ENCODE measurements at regions not wholly inside any gene's neighbourhood (a gene's known extent, or its start where the extent isn't known, plus 50 kb on each side); places are given as distances from the start of the nearest gene placed in this dataset.

DNA sequence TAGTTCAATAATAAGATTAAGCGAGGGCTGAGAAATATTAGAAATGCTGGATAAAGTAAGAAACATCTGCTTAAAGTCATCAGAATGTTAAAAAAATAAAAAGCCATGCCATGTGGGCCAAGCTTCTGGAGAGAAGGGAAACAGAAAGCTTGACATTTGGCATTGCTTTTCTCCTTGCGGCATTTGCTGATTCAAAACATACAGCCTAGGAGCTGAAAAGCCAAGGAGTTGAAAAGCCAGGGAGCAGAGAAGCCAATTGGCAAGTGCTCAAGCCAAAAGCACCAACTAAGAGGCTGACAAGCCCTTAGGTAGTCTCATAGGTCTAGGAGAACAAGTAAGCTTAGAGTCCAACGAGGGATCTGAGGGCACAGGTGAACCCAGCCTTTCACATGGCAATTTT is 754.3 kb downstream of the TLE4 start:
- BruUV-seq (replicated peaks), result no TSS peak
- Mint-ChIP-seq H3K9me3 (ENCODE audit: low read depth, unreplicated experiment) (no peaks in the 10 kb centered on the region), H3K27ac (ENCODE audit: unreplicated experiment) (no peak overlapping the region), H3K36me3 (ENCODE audit: insufficient read depth, unreplicated experiment) (no peaks in the 10 kb centered on the region), H3K4me1 (ENCODE audit: low read depth, unreplicated experiment) (no peaks in the 10 kb centered on the region), H3K27me3 (ENCODE audit: unreplicated experiment) (no peaks in the 10 kb centered on the region), H3K4me3 (ENCODE audit: low read depth, unreplicated experiment) (no peak overlapping the region)
- no peak for DNase-seq
- TF ChIP-seq, protein P1, sequence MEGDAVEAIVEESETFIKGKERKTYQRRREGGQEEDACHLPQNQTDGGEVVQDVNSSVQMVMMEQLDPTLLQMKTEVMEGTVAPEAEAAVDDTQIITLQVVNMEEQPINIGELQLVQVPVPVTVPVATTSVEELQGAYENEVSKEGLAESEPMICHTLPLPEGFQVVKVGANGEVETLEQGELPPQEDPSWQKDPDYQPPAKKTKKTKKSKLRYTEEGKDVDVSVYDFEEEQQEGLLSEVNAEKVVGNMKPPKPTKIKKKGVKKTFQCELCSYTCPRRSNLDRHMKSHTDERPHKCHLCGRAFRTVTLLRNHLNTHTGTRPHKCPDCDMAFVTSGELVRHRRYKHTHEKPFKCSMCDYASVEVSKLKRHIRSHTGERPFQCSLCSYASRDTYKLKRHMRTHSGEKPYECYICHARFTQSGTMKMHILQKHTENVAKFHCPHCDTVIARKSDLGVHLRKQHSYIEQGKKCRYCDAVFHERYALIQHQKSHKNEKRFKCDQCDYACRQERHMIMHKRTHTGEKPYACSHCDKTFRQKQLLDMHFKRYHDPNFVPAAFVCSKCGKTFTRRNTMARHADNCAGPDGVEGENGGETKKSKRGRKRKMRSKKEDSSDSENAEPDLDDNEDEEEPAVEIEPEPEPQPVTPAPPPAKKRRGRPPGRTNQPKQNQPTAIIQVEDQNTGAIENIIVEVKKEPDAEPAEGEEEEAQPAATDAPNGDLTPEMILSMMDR (IDR thresholded peaks at IDR 0.05; ENCODE audit: unreplicated experiment), result no peak
- CTCF ChIA-PET, result no interaction called here
- intact Hi-C loops (cut with micrococcal nuclease; ENCODE audit: unreplicated experiment), result no loop called here

DNA sequence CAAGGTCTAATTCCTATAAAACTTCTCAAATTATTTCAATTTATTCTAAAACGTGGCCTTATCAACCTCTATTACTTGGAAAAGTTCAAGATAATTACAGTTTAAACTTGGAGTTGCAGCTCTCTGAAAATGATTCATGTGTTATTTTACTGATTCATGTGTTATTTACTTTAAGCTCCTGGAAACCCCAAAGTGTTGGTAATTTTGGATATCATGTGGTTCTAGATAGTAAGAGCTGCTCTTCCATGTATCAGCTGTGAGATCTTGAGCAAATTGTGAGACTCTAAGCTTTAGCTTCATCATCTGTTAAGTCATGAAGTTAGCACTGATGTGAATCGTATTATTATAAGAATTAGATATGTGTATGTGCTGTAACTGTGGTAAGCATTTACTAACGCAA is 749.2 kb downstream of the TLE4 start:
- DNase-seq, result no peak
- no peak overlapping the region for H3K4me3 Mint-ChIP-seq (ENCODE audit: low read depth, unreplicated experiment)
- intact Hi-C loops (cut with micrococcal nuclease; ENCODE audit: unreplicated experiment), result no loop called here
- no peaks in the 10 kb centered on the region for H3K36me3 Mint-ChIP-seq (ENCODE audit: insufficient read depth, unreplicated experiment)
- H3K9me3 Mint-ChIP-seq (ENCODE audit: low read depth, unreplicated experiment), result no peaks in the 10 kb centered on the region
- H3K4me1 Mint-ChIP-seq (ENCODE audit: low read depth, unreplicated experiment), result no peaks in the 10 kb centered on the region
- CTCF ChIA-PET, result no interaction called here
- TF ChIP-seq, protein P1 (IDR thresholded peaks at IDR 0.05; ENCODE audit: unreplicated experiment), result no peak
- no TSS peak for BruUV-seq (replicated peaks)
- H3K27me3 Mint-ChIP-seq (ENCODE audit: unreplicated experiment), result no peaks in the 10 kb centered on the region
- no peak overlapping the region for H3K27ac Mint-ChIP-seq (ENCODE audit: unreplicated experiment)

DNA sequence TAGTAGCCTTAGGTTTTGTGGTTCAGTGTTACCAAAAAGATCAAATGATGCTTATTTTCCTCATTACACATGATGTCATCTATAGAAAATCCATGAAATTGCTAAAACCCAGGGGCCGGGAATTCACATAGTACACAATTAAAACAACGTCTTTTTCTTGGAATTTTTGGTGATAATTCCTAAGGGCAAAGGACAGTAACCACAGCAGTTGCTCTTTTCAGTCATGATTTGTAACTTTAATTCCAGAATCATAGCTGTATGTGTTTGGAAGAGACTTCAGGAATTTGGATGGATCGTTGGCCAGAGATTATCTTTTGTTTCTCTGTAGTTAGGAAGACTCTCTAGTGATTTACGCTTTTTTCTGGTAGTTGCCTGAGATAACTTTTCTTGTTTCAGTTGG is 748.7 kb downstream of the TLE4 start:
- H3K4me3 Mint-ChIP-seq (ENCODE audit: low read depth, unreplicated experiment), result no peak overlapping the region
- no peak overlapping the region for H3K27ac Mint-ChIP-seq (ENCODE audit: unreplicated experiment)
- intact Hi-C loops (cut with micrococcal nuclease; ENCODE audit: unreplicated experiment), result no loop called here
- H3K27me3 Mint-ChIP-seq (ENCODE audit: unreplicated experiment), result no peaks in the 10 kb centered on the region
- H3K9me3 Mint-ChIP-seq (ENCODE audit: low read depth, unreplicated experiment), result no peaks in the 10 kb centered on the region
- no TSS peak for BruUV-seq (replicated peaks)
- TF ChIP-seq, protein P1 (IDR thresholded peaks at IDR 0.05; ENCODE audit: unreplicated experiment), result no peak
- no peak for DNase-seq
- H3K4me1 Mint-ChIP-seq (ENCODE audit: low read depth, unreplicated experiment), result no peaks in the 10 kb centered on the region
- H3K36me3 Mint-ChIP-seq (ENCODE audit: insufficient read depth, unreplicated experiment), result no peaks in the 10 kb centered on the region
- CTCF ChIA-PET, result no interaction called here

DNA sequence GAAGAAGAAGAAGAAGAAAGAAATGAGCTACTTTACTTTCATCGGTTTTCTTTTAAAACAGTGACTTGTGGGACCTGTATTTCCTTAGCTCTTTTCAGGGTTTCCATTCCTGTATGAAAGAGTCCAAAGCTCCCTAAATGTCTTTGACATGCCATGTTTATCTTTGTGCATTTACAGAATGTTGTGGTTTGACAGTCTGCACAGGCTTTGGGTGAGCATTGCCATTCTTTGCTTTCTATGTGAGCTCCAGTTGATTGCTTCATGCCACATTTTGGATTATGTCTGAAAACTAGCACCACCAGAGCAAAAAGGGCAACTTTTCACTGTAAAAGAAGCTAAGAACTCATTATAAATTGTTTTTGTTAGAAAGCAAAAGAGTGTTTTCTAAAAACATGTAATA is 733.4 kb downstream of the TLE4 start:
- Mint-ChIP-seq H3K4me3 (ENCODE audit: low read depth, unreplicated experiment) (no peak overlapping the region), H3K36me3 (ENCODE audit: insufficient read depth, unreplicated experiment) (peaks cover under 1% of the 10 kb centered on the region), H3K27ac (ENCODE audit: unreplicated experiment) (no peak overlapping the region), H3K9me3 (ENCODE audit: low read depth, unreplicated experiment) (no peaks in the 10 kb centered on the region), H3K4me1 (ENCODE audit: low read depth, unreplicated experiment) (peaks cover 3% of the 10 kb centered on the region), H3K27me3 (ENCODE audit: unreplicated experiment) (no peaks in the 10 kb centered on the region)
- CTCF ChIA-PET, result no interaction called here
- intact Hi-C loops (cut with micrococcal nuclease; ENCODE audit: unreplicated experiment), result no loop called here
- TF ChIP-seq, protein P1 (IDR thresholded peaks at IDR 0.05; ENCODE audit: unreplicated experiment), result no peak
- DNase-seq, result no peak
- no TSS peak for BruUV-seq (replicated peaks)

DNA sequence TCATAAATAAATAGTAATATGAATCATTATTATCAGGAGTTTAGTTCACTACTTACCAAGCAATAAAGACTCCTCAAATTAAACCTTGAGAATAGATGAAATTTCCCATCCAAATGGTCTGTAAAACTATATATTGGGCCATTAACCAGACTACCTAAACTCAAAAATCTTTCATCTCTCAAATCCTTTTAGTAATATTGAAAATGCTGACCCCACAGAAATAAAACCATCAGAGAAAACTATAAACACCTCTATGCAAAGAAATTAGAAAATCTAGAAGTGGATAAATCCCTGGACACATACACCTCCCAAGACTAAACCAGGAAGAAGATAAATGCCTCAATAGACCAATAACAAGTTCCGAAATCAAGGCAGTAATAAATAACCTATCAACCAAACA is 723.2 kb downstream of the TLE4 start:
- Mint-ChIP-seq H3K27ac (ENCODE audit: unreplicated experiment) (no peak overlapping the region), H3K27me3 (ENCODE audit: unreplicated experiment) (no peaks in the 10 kb centered on the region), H3K36me3 (ENCODE audit: insufficient read depth, unreplicated experiment) (peaks cover 3% of the 10 kb centered on the region), H3K9me3 (ENCODE audit: low read depth, unreplicated experiment) (peaks cover 2% of the 10 kb centered on the region), H3K4me3 (ENCODE audit: low read depth, unreplicated experiment) (no peak overlapping the region), H3K4me1 (ENCODE audit: low read depth, unreplicated experiment) (peaks cover 5% of the 10 kb centered on the region)
- CTCF ChIA-PET, result no interaction called here
- BruUV-seq (replicated peaks), result no TSS peak
- intact Hi-C loops (cut with micrococcal nuclease; ENCODE audit: unreplicated experiment), result no loop called here
- TF ChIP-seq, protein P1 (IDR thresholded peaks at IDR 0.05; ENCODE audit: unreplicated experiment), result no peak
- DNase-seq, result no peak
